BJ (cell line): ENCODE measurements at regions not wholly inside any gene's neighbourhood (a gene's known extent, or its start where the extent isn't known, plus 50 kb on each side); places are given as distances from the start of the nearest gene placed in this dataset.
A peak's percentile ranks its signal among the peaks of the same experiment; 100 is the strongest.

ENCODE experiments used
- CTCF ChIA-PET: fragments of 350-600 bp; formaldehyde crosslinking; extraction: SDS; loops from one replicate; lab custom pipeline; 2021; ENCODE audit warnings: antibody characterized with exemption, inconsistent platforms; lab: Yijun Ruan, JAX
- POLR2A ChIA-PET: fragments of 300-600 bp; sonication (Branson Sonifier 250); formaldehyde crosslinking; extraction: SDS; loops from one replicate; lab custom pipeline; 2021; ENCODE audit warnings: antibody characterized with exemption; lab: Charles Lee
- DNase-seq: peaks from one replicate; pipeline ENCODE4 v3.0.0-alpha.2; 2011; ENCODE audit warnings: low read depth
- H3K27me3 ChIP-seq: 2 replicates; pipeline ENCODE4 v1.6.0; 2011; ENCODE audit warnings: low read length; ENCODE audit not compliant: control insufficient read depth, insufficient read depth
- H3K36me3 ChIP-seq: 2 replicates; pipeline ENCODE4 v1.5.1; 2011; ENCODE audit warnings: low read length; ENCODE audit not compliant: control insufficient read depth, insufficient read depth
- H3K4me3 ChIP-seq: 2 replicates; pipeline ENCODE4 v1.5.1; 2011; ENCODE audit warnings: low read depth, mild to moderate bottlenecking, control low read depth, low read length
- CTCF ChIP-seq: IDR thresholded peaks from 2 replicates; pipeline ENCODE4 v1.5.1; 2011; ENCODE audit warnings: low read depth, mild to moderate bottlenecking, control low read depth, inconsistent platforms, low read length, moderate library complexity; ENCODE audit not compliant: insufficient read depth

- H3K27me3 ChIP-seq: no peaks in the 10 kb centered on the region
- H3K36me3 ChIP-seq: no peaks in the 10 kb centered on the region
- H3K4me3 ChIP-seq: no peak overlapping the region
- ChIA-PET POLR2A (no interaction called here), CTCF (interaction anchor here (1.3 kb wide), 1 partner anchor 365 kb away, joined by 3 read pairs; no protein-coding TSS in a partner anchor)
- DNase-seq: no peak
- no peak for TF ChIP-seq CTCF
These were observed 53.1 kb upstream of the HS6ST1 start for GRCh38 chr2:128371648-128372345.

GRCh38 chr2:128372621-128373341 lies 54.1 kb upstream of the HS6ST1 start:
- POLR2A ChIA-PET: no interaction called here

GRCh38 chr2:128373451-128374000 lies 54.9 kb upstream of the HS6ST1 start:
- POLR2A ChIA-PET: no interaction called here
- DNase-seq: no peak
- no peaks in the 10 kb centered on the region for H3K36me3 ChIP-seq
- no peak for TF ChIP-seq CTCF
- H3K27me3 ChIP-seq: no peaks in the 10 kb centered on the region
- no peak overlapping the region for H3K4me3 ChIP-seq
- CTCF ChIA-PET: no interaction called here

More at GRCh38 chr2:128372621-128373341, 54.1 kb upstream of the HS6ST1 start:
- no peak for DNase-seq
- H3K27me3 ChIP-seq: no peaks in the 10 kb centered on the region
- H3K36me3 ChIP-seq: no peaks in the 10 kb centered on the region
- CTCF ChIA-PET: no interaction called here
- TF ChIP-seq CTCF: no peak
- H3K4me3 ChIP-seq: no peak overlapping the region

GRCh38 chr2:128374001-128374710 lies 55.5 kb upstream of the HS6ST1 start:
- ChIA-PET CTCF (interaction anchor here (0.8 kb wide), 1 partner anchor 18 kb away, joined by 3 read pairs; no protein-coding TSS in a partner anchor), POLR2A (no interaction called here)
- Histone ChIP-seq H3K4me3 (no peak overlapping the region), H3K36me3 (no peaks in the 10 kb centered on the region), H3K27me3 (no peaks in the 10 kb centered on the region)
- peak; percentile 51 for DNase-seq
- no peak for TF ChIP-seq CTCF
